Activated CD4-positive, alpha-beta T cell treated with anti-CD3 and anti-CD28 coated beads, Interleukin-2, Interleukin-4, amounts not matched to agents 100 ng/mL and 50 ng/mL, durations not matched to agents 16 hours and 8 hours (primary cell): ENCODE measurements at regions not wholly inside any gene's neighbourhood (a gene's known extent, or its start where the extent isn't known, plus 50 kb on each side); places are given as distances from the start of the nearest gene placed in this dataset.

Experiments
- DNase-seq: peaks from one replicate; pipeline ENCODE4 v3.0.0-alpha.2; 2020; ENCODE audit warnings: low spot score

DNA sequence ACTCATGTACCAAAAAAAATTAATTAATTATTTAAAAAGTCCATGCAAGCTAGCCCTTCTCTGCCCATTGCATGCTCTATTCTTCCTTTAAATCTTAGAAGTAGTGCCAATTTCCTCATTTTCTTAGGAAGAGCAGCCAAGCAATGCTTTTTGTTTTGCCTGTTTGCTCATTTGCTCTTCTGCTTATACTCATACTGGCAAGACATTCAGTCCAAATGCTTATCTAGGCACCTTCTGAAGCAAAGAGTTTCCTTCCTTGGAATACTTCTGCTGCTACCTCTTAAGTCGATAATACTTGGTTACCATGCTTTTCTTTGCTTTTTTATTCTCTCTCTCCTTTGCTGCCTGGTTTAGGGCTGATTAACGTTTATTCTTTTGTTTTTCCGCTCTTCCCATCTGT, 1318.3 kb downstream of the AACS start:
- no peak for DNase-seq

DNA sequence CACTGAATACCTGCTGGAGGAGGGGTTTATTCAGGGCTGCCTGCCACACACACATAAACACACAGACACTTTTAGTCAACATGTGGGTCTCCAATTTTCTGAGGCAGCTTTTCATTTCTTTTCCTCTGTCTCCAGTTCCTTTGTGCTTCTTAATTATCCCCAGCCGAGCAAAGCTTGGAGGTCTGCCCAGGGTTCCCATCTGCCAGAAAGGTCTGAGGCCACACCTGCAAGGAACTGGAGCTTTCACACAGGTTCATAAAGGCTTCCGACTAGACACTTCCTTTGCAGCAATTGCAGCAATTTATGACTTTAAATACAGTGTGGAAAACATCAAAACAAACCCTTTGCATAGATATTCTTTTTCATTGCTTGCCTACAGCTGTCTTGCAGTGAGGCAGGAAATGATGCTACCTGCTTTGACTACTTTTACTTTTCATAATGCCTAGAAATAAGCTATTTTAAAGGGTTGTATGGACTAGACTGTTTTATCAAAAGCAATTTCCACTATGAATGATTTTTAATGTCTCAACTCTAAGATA, 1318.9 kb downstream of the AACS start:
- DNase-seq: no peak

DNA sequence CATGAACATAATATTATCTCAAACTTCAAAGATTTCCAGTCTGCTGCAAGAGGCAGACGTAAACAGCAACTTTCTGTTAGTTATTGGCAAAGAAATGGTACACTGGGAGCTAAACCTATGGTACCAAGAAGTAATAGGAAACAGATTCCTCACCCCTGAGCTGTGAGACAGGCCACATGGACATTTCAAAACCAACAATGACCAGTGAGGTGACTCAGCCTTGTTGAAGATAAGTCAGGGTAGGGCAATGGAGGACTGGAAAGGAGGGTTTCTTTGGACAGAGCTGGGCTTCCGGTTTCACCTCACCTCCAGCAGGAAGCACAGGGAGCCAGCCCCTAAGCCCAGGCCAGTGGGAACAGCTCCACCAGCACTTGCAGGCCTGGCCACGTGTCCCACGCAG, 1320.5 kb downstream of the AACS start:
- no peak for DNase-seq

DNA sequence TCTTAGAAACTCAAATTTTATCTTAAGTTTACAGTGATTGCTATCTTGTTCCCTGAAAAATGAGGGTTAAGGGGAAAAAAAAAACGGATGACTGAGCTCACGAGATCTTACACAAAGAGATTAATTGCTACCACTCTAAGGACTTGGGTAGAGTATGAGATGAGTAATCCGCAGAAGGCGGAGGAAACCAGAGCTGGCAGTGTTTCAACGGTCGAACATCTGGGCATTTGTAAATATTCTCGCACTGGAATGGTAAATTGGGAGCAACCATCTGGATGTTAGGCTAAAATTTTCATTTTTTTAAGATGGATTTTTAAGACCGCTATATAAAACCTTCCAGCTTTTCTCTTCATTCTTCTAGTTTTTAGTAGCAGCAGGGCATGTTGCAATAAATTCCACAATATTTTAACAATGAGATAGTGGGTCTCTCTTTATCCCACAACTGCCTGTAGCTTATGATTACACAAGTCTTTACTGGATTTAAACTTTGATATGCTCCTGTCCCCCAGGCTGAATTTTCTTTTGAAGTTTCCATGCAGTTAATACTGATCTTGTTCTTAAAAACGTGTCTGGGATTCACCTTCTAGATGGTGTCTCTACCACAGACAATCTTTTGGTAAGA, 1324.1 kb downstream of the AACS start:
- no peak for DNase-seq

DNA sequence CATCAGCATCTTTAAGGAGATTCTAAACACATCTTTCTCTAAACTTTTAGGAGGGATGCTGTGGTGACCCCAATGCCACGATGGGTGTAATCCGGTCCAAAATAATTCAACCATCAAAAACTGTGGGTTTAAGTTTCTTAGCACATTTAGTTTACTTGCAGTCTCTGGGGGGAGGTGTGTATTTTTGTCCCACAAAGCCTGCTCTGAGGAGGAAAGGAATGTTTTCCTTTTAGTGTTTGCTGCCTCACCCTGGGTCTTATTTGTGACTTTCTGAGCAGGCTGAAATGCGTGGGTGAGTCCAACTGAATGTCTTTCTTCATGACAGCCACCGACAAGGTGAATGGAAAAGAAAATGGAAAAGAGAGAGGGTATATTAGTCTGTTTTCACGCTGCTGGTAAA, 1324.7 kb downstream of the AACS start:
- DNase-seq: no peak

DNA sequence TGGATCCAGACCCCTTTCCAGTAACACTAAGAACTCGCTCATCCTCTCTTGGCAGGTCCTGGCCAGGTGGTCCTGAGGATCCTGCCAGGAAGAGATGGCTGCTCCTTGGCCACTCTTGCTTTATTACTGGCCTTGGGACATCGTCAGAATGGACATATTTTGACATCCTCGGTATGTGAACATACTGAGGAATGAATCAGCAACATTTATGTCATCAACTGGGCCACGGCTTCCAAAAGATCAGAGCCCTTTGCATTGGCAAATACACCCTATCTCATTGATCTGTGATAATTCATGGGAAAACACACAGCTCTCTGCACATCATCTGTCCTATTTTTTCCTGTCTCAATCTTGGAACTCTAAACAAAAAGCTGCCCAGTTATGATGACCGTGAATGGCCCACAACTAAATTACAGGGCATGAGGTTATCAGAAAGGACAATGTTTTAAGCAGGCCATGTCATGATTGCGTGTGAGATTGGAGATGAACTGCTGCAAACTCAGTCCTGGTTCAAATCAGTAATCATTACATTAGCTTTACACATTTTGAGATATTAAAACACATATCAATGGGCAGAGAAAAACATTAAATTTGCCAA, 1325.8 kb downstream of the AACS start:
- no peak for DNase-seq

DNA sequence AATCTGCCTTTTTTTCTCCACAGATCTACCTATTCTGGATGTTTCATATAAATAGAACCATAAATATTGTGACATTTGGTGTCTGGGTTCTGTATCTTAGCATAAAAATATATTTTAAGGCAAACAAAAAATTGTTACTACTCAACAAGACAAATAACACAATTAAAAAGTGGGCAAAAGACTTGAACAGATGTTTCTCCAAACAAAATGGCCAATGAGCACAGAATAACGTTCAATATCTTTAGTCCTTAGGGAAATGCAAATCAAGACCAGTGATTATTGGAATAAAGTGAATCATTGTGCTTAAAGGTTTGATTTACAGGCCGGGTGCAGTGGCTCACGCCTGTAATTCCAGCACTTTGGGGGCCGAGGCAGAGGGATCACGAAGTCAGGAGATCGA, 1331.3 kb downstream of the AACS start:
- no peak for DNase-seq

DNA sequence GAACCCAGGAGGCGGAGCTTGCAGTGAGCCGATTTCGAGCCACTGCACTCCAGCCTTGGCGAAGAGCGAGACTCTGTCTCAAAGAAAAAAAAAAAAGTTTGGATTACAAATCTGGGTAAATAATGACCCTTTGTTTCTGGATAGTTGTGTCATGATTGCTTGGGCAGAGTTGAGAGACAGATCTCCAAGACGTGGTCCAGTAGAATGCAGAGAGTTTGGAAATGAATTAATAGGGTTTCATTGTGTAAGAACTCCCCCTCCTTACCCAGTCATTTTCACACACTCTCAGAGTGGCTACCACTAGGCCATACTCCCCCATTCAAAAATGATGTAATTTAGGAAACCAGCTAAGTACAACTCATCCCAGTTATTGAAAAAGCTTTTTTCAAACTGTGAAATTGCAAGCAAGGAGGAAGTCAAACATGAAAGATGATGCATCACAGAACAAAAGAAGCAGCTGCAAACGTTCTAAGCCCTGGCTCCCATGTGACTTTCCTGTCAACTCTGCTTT, 1331.9 kb downstream of the AACS start:
- DNase-seq: no peak

DNA sequence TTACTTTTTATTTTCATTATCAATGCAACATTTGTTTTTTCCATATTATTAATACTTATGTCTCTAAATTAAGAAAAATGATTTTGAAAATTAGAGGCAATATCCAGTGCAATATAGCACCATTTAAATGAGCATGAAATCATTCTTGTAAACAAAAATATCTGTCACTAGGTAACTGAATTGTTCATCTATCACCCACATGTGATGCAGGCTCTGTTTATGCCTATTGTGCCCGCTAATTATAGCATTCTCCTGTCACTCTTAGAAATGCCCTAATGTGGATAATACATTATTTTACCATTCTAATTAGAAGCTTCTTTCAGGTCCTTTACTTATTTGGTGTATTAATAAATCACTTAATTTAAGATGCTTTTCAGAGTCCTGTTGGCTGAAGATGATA, 1332.4 kb downstream of the AACS start:
- DNase-seq: no peak

DNA sequence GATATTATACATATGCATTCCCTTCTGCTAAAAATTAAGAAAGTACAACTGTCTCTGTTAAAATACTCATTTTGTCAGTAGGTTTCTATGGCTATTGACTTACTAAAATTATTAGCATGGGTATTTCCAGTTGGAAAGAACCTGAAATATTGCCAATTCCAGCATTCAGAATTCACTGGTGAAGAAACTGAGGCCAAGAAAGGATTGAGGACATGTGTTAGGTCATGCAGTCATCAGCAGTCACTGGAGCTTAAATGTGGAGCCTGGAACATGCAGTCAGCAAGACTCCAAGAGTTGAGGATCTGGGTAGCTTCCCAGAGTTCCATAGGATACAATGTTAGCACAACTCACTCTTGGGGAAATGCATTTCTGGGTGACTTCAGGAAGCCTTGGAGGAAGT, 1335.6 kb downstream of the AACS start:
- no peak for DNase-seq

DNA sequence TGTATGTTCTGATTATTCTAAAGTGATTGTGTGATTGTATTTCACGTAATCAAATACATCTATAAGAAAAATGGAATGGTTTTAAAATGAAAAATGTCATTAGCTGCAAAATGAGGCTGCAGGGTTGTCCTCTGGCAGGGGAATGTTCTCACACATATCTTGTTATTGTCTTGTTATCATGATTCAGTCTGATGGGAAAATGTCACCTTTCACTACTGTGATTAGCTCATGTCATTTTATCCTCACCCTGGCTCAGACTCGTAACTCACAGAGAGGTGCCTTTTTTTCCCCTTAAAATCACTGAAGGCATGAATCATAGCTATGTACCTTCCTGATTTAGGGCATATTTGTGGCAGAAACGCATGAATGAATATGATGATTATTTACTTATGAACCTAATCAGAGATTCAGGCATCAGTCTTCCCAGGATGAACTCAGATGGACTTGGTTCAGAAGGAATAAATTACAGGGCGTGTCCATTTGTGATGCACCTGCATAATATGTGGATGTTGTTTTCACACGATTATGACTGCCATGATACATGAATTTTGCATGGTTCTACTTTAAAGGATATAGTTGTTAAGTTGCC, 1339.2 kb downstream of the AACS start:
- DNase-seq: no peak

DNA sequence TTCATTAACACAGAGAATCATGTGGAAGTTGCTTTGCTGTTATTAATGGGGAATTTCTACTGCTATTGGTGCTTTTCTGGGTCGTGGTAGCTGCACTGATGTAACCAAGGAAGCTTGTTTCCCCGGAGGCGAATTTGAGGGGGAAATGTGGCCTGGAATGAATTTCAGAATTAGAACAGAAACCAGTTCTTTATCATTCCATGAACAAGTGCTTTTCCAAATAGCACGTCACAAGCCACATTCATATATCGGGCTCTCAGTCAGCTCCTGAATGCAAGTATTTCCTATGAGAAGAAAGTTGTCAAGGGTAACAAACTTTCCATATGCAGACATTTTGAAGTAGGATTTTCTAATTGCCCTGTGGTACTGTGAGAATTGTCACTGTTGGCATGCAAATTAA, 1353.2 kb downstream of the AACS start:
- no peak for DNase-seq

DNA sequence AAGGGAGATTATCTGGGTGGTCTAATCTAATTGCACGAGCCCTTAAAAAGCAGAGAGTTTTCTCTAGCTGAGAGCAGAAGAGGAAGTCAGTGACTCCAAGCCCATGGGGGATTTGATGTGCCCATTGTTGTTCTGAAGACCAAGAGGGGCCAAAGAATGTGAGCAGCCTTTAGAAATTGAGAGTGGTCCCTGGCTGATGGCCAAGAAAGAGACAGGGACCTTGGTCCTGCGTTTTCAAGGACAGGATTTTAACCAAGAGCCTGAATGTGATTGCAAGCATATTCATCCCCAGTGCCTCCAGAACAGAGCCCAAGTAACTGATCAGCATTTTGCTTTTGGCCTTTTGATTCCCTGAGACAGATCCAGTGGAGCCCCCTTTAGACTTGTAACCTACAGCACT, 1353.9 kb downstream of the AACS start:
- no peak for DNase-seq

DNA sequence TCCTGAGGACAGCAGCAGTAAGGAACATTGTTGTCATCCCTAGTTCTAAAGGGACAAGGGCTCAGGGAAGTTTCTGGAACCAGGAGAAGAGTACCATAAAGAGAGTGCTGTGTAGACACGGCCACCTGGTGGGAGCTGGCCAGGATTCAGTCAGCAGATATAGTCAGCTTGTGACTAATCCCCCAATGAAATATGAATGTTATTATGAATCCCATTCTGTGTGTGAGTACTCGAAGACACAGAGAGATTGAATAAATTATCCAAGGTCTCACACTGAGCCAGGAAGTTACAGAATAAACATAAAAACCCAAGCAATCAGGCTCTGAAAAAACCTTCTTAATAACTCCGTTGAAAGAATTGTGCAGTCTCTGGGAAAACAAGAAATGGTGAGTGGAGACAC, 1359.5 kb downstream of the AACS start:
- DNase-seq: no peak

DNA sequence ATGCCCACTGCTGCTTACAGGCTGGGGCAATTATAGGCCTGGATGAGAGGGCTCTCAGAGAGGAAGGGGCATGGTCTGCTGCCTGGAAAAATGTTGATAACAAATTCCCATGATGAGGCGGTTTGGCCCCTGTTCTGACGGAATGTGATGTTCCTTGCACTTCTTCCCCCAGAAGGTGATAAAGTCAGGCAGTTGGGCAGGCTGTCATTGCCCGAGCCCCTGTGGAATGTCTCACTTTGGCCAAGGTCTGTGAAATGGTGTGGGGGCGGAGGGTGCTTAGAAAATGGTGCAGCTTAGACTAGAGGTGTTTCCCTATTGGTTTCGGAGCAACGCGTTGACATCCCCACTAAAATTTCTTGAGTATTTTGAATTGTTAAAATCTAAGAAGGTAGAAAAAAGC, 1360.0 kb downstream of the AACS start:
- no peak for DNase-seq

DNA sequence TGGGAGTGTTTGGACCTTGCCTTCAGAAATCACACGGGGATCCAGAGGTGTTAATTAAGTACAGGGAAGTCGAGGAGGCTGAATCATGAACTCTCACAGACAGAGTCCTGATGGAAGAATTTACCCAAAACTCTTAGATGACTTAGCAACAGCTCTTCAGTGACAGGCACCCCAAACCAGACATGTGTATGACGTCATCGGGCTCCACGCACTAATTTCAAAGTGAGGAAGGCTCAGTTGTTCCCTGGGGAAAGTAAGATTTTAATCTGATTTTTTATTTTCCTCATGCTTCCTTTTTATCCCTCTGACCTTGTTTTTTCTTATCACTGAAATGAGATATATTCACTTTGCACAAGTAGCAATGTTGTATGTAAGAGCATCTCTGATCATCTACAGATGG, 1363.5 kb downstream of the AACS start:
- DNase-seq: no peak

DNA sequence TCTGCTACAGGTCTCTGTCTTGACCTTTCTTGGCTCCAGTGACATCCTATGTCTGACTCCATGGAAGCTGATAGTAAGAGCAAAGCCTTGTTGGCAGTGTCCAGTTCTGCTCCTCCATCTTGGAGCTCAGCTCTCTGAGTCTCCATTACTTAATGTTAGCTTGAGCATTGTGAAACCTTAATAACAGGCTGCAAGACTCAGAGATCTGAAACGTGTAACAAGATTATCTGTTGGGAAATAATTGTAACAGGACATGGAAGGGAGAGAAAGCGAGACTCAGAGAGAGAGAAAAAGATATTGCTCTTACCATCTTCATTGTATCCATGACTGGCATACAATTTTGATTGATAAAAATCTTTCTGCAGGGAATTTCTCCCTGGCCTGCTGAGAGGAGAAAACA, 1365.7 kb downstream of the AACS start:
- no peak for DNase-seq

DNA sequence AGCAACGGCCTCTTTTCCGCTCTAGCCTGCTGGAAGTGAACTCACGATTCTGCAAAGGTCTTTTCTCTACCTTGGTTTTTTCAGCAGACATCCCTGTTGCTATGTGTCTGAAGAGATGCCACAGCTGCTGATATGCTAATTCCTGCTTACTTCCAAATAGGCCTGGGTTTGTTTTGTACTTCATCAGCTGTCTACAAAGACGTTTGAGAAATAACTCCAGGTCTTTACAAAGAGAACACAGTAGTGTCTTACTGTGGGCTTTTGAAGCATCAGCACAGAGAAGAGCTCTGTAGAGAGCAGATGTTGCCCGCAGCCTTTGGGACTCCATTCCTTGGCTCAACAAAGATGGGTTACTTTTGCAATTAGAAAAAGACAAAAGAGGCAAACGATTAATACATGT, 1366.5 kb downstream of the AACS start:
- DNase-seq: no peak

DNA sequence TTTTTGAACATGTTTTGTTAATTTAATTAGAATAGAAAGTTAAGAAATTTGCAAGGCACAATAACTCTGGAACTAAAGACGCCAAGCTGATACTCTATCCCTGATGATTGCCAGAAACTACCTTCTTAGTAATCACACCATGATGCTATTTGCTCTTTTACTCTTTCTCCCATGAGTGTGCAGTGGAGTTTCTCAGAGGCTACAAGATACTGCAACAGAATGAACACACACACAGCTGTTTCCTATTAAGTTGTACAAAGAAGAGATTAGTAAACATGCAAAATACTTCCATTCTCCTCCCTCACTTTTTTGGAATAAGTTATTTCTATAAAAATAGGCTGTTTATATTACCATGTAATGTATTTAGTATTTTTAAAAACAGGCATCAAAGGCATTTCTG, 1367.5 kb downstream of the AACS start:
- DNase-seq: no peak

DNA sequence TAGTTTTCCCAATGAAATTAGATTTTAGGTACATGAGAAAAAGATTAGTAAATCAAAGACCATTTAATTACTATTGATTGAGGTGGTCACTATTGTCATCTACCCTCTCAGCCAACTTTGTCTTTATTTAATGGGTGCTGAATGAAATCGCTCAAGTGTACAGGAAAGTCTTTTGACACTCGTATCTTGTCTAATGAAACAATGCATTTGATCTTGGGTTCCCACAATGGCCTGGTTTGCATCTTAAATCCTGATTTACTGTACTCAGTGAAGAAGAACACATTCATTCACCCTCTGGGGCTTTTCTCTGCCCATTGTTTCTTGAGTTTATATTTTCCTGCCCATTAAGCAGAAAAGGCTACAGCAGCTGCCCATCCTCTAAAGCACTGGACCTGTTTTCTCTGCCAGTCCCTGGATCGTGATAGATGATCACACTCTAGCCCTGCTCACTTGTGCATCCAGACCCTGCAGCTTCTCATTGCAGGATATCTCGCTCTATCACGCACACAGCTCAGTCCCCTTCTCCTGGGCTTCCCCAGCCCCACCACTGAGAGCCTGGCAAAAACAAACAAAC, 1369.3 kb downstream of the AACS start:
- DNase-seq: no peak

DNA sequence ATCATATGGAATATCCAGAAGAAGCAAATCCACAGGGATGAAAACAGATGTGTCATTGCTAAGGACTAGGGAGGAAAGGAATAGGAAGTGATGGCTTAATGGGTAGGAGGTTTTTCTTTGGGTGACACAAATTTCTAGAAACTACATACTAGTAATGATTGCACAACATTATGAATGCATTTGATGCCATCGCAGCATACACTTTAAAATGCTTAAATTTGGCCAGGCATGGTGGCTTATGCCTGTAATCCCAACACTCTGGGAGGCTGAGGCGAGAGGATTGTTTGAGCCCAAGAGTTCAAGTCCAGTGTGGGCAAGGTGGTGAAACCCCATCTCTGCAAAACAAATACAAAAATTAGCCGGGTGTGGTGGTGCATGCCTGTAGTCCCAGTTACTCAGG, 1370.8 kb downstream of the AACS start:
- no peak for DNase-seq

DNA sequence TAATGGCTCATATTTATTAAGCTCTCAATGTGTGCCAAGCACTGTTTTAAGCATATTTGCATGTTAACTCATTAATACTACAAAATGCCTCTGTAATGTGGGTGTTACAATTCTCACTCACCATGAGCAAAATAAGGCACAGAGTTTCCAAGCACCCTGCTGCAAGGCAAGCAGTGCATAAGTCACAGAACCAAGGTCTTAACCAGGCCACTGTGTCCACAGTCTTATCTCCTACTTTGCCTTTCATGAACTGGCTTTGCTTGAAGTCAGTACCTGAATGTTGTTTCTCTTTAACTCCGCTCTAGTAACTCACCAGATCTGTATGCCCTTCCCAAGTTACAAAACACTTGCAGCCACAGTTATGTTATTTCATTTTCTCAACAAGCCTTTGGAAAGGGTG, 1372.7 kb downstream of the AACS start:
- no peak for DNase-seq

DNA sequence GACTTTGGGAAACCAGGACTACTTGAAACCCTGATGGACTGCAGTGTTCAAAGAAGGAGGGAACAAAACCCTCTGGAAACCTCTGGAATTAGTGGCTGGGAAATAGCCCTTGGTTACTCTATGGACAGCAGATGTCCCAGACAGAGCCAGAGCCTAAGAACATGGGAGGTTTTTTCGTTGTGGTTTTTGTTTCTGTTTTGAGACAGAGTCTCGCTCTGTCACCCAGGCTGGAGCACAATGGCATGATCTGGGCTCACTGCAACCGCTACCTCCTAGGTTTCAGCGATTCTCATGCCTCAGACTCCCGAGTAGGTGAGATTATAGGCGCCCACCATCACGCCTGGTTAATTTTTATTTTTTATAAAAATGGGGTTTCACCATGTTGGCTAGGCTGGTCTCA, 1378.7 kb downstream of the AACS start:
- no peak for DNase-seq
